Right forelimb (tissue), 1 donor: ENCODE measurements at regions not wholly inside any gene's neighbourhood (a gene's known extent, or its start where the extent isn't known, plus 50 kb on each side); places are given as distances from the start of the nearest gene placed in this dataset.
A peak's percentile ranks its signal among the peaks of the same experiment; 100 is the strongest.
"Not testable (repeated sequence)": the region's sequence is repeated elsewhere in the genome, so short reads cannot be mapped to it uniquely, and the experiment has no call there.

Experiments
- DNase-seq: peaks from one replicate; pipeline ENCODE4 v3.0.0-alpha.2; 2018

GRCh38 chr18:54662986-54663385 lies 71.9 kb downstream of the DYNAP start:
- no peak for DNase-seq

GRCh38 chr18:54669701-54670100 lies 78.7 kb downstream of the DYNAP start:
- not testable (repeated sequence) for DNase-seq

- no peak for DNase-seq
Measured at GRCh38 chr18:54671291-54671881, 80.3 kb downstream of the DYNAP start.

- no peak for DNase-seq
Measured at GRCh38 chr18:54672109-54672508, 81.1 kb downstream of the DYNAP start.

GRCh38 chr18:54672846-54673475 lies 81.9 kb downstream of the DYNAP start:
- DNase-seq = no peak

GRCh38 chr18:54673936-54674335 lies 82.9 kb downstream of the DYNAP start:
- no peak for DNase-seq

- no peak for DNase-seq
Measured at GRCh38 chr18:54675076-54675475, 84.0 kb downstream of the DYNAP start.

GRCh38 chr18:54679318-54680149 lies 88.5 kb downstream of the DYNAP start:
- no peak for DNase-seq

- peak; percentile 52 for DNase-seq
Measured at GRCh38 chr18:54684784-54685183, 93.7 kb downstream of the DYNAP start.

GRCh38 chr18:54689319-54689718 lies 98.3 kb downstream of the DYNAP start:
- DNase-seq = no peak

- DNase-seq = no peak
Measured at GRCh38 chr18:54690198-54690597, 99.2 kb downstream of the DYNAP start.

- DNase-seq = no peak
Measured at GRCh38 chr18:54692463-54692862, 101.4 kb downstream of the DYNAP start.

- DNase-seq = no peak
Measured at GRCh38 chr18:54696616-54697293, 105.7 kb downstream of the DYNAP start.

- no peak for DNase-seq
Measured at GRCh38 chr18:54700580-54700979, 109.5 kb downstream of the DYNAP start.

GRCh38 chr18:54702686-54703085 lies 111.6 kb downstream of the DYNAP start:
- no peak for DNase-seq

GRCh38 chr18:54710074-54710899 lies 118.0 kb upstream of the RAB27B start:
- DNase-seq = no peak

GRCh38 chr18:54710900-54711281 lies 117.4 kb upstream of the RAB27B start:
- no peak for DNase-seq

GRCh38 chr18:54712306-54712705 lies 116.0 kb upstream of the RAB27B start:
- no peak for DNase-seq

- DNase-seq = no peak
Measured at GRCh38 chr18:54712758-54713157, 115.5 kb upstream of the RAB27B start.

- no peak for DNase-seq
Measured at GRCh38 chr18:54713386-54713785, 114.9 kb upstream of the RAB27B start.

GRCh38 chr18:54714851-54715250 lies 113.4 kb upstream of the RAB27B start:
- DNase-seq = no peak

- DNase-seq = no peak
Measured at GRCh38 chr18:54716586-54716985, 111.7 kb upstream of the RAB27B start.
